ENCODE measurements at regions not wholly inside any gene's neighbourhood (a gene's known extent, or its start where the extent isn't known, plus 50 kb on each side); places are given as distances from the start of the nearest gene placed in this dataset.

DNA sequence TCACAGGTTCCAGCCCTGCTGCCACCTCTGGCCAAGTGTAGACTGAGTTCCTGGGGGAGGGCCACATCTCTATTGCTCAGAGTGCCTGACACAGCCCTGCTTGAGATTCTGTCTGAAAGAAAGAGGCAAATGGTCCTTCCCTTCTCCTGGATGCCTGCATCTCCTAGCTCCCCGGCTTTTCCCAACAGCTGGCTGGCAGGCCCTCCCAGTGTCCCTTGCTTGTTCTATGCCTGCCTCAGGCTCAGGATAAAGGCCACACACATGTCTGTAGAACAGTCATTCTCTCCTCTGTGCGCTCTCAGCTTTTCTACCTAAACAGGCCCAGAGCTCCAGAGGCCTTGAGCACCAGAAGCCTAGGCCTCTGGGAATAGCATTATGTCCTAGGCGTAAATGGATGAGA lies 343.4 kb upstream of the USP24 start:
- TF ChIP-seq, protein P1, sequence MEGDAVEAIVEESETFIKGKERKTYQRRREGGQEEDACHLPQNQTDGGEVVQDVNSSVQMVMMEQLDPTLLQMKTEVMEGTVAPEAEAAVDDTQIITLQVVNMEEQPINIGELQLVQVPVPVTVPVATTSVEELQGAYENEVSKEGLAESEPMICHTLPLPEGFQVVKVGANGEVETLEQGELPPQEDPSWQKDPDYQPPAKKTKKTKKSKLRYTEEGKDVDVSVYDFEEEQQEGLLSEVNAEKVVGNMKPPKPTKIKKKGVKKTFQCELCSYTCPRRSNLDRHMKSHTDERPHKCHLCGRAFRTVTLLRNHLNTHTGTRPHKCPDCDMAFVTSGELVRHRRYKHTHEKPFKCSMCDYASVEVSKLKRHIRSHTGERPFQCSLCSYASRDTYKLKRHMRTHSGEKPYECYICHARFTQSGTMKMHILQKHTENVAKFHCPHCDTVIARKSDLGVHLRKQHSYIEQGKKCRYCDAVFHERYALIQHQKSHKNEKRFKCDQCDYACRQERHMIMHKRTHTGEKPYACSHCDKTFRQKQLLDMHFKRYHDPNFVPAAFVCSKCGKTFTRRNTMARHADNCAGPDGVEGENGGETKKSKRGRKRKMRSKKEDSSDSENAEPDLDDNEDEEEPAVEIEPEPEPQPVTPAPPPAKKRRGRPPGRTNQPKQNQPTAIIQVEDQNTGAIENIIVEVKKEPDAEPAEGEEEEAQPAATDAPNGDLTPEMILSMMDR (IDR thresholded peaks at IDR 0.05) = no peak
- TF ChIP-seq POLR2A (IDR thresholded peaks at IDR 0.05) = no peak
